Skeletal muscle cell (primary cell): ENCODE measurements at regions not wholly inside any gene's neighbourhood (a gene's known extent, or its start where the extent isn't known, plus 50 kb on each side); places are given as distances from the start of the nearest gene placed in this dataset.
"Not testable (repeated sequence)": the region's sequence is repeated elsewhere in the genome, so short reads cannot be mapped to it uniquely, and the experiment has no call there.

Experiments used
- DNase-seq: peaks from one replicate; pipeline ENCODE4 v3.0.0-alpha.2; 2010; ENCODE audit warnings: low read depth
- H3K4me3 ChIP-seq: 2 replicates; pipeline ENCODE4 v1.5.1; 2011; ENCODE audit warnings: low read depth, mild to moderate bottlenecking, control low read depth, low read length, moderate library complexity

DNA sequence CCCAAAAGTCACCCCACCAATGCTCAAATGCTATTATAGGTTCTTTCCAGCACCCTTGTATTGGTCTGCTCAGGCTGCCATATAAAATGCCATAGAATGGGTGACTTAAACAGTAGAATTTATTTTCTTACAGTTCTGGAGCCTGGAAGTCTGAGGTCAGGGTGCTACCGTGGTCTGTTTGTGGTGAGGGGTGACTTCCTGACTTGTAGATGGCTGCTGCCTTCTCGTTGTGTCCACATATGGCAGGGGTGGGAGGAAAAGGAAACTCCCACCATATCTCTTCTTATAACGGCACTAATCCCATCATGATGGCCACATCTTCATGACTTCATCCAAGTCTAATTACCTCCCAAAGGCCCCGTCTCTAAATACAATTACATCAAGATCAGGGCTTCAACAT, 257.8 kb upstream of the TARS1 start:
- no peak for DNase-seq
- no peak overlapping the region for H3K4me3 ChIP-seq

DNA sequence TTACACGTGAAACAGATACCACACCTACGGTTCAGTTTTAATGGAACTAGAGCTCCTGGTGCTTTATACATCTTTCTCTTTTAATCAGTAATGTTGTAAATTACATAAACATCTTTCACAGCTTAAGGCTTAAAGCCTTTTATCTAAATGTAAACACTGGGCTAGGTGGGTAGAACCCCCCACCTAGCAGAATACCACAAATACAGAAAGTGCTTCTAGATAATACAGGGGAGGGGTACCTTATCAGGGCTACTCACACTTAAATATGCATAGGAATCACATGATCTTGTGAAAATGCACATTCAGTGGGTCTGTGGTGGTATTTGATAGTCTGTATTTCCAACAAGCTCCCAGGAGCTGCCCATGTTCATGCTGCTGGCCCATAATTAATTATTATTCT, 256.4 kb upstream of the TARS1 start:
- DNase-seq, result no peak
- no peak overlapping the region for H3K4me3 ChIP-seq

- DNase-seq, result no peak
- no peak overlapping the region for H3K4me3 ChIP-seq
Measured at GRCh38 chr5:33188089-33188488, 252.7 kb upstream of the TARS1 start.

- no peak for DNase-seq
- no peak overlapping the region for H3K4me3 ChIP-seq
Measured at GRCh38 chr5:33194914-33195313, 245.9 kb upstream of the TARS1 start.

- peak; percentile 32 for DNase-seq
- H3K4me3 ChIP-seq, result no peak overlapping the region
Measured at GRCh38 chr5:33195431-33196165, 245.2 kb upstream of the TARS1 start.

GRCh38 chr5:33198836-33199235, 241.9 kb upstream of the TARS1 start:
- no peak overlapping the region for H3K4me3 ChIP-seq
- DNase-seq, result no peak

GRCh38 chr5:33203931-33204330, 236.8 kb upstream of the TARS1 start:
- DNase-seq, result no peak
- H3K4me3 ChIP-seq, result no peak overlapping the region

DNA sequence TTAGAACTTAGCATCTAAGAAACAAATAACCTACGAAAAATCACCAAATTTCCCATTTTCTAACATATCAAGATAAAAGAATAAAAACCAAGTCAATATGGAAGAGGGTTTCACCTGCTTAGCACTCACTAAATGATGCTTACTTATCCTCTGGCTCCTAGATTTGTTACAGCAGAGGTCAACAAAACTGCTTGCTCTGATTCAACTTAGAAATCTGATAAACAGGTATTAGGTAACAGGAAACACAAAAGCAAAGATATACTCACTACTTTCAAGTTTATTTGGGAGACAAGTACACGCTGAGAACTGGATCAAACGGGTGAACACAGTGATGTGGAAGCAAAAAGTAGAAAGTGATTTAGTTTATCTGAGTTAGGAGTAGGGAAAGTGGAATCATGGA, 235.7 kb upstream of the TARS1 start:
- no peak overlapping the region for H3K4me3 ChIP-seq
- DNase-seq, result no peak

GRCh38 chr5:33205727-33206410, 234.9 kb upstream of the TARS1 start:
- no peak for DNase-seq
- no peak overlapping the region for H3K4me3 ChIP-seq

GRCh38 chr5:33206962-33207506, 233.7 kb upstream of the TARS1 start:
- H3K4me3 ChIP-seq, result no peak overlapping the region
- no peak for DNase-seq

GRCh38 chr5:33209252-33209651, 231.5 kb upstream of the TARS1 start:
- no peak overlapping the region for H3K4me3 ChIP-seq
- DNase-seq, result no peak

DNA sequence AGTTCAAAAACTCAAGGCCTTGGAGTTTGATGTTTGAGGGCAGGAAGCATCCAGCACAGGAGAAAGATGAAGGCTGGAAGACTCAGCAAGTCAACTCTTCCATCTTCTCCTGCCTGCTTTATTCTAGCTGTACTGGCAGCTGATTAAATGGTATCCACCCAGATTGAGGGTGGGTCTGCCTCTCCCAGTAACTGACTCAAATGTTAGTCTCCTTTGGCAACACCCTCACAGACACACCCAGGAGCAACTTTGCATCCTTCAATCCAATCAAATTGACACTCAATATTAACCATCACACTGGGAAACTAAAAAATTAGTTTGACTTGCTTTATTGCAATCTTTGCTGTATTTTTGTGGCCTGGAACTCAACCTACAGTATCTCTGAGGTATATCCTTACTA, 230.5 kb upstream of the TARS1 start:
- DNase-seq, H3K4me3 ChIP-seq: not testable (repeated sequence)

GRCh38 chr5:33210978-33211377, 229.8 kb upstream of the TARS1 start:
- DNase-seq, result no peak
- H3K4me3 ChIP-seq, result no peak overlapping the region

- no peak overlapping the region for H3K4me3 ChIP-seq
- DNase-seq, result no peak
Measured at GRCh38 chr5:33212439-33212838, 228.3 kb upstream of the TARS1 start.

GRCh38 chr5:33212900-33213299, 227.9 kb upstream of the TARS1 start:
- H3K4me3 ChIP-seq, result no peak overlapping the region
- DNase-seq, result no peak

- DNase-seq, result no peak
- no peak overlapping the region for H3K4me3 ChIP-seq
Measured at GRCh38 chr5:33223563-33224284, 217.0 kb upstream of the TARS1 start.

DNA sequence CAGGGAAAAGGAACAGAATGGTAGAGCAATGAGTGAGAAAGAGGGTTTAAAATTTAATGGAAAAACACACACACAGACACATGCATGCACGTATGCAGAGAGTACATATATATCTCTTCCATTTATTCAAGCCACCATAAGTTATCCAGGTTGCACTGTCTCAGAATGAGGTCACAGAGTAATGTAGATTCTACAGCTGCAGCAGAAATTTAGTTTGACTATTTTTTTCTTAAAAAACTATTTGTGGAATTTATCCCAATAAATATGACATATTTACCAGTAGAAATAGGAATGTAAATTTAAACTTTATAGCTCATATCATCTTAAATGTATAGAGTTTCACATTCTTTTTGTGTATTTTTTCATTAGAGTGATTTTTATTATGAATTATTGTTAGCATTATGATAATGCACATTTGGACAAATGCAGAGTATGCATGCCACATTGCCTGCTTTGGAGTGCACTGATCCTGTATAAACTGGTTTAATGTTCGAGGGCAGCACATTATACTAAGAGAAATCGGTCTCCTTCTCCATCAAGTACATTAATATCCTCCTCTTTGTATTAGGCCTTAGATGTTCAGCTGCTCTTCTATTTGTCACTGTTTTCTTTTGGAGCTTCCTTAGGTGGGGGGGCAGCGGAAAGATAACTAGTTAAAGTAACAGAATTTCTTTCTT, 216.3 kb upstream of the TARS1 start:
- DNase-seq, result no peak
- no peak overlapping the region for H3K4me3 ChIP-seq

- no peak for DNase-seq
Measured at GRCh38 chr5:33227247-33227646, 213.5 kb upstream of the TARS1 start.

DNA sequence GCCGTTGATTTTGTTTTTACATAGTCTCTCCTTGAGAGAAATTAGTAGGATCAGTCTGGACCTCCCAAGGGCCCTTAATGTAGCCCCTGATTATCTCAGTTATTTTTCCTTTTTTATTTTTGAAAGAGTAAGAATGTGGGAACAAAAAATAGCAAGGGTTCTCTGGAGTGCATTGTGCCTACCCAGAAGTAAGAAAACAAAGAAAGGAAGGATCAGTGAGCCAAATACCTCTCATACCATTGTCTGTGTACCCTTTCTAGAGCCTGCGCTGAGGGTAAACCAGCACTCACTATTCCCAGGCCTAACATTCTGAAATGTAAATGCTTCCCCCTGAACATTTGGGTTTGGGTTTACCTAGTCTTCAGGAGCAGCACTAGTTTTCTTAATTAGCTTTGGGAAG, 213.0 kb upstream of the TARS1 start:
- no peak overlapping the region for H3K4me3 ChIP-seq
- no peak for DNase-seq

More at GRCh38 chr5:33227247-33227646, 213.5 kb upstream of the TARS1 start:
- no peak overlapping the region for H3K4me3 ChIP-seq

- no peak overlapping the region for H3K4me3 ChIP-seq
- DNase-seq, result no peak
Measured at GRCh38 chr5:33228149-33228548, 212.6 kb upstream of the TARS1 start.
